ENCODE measurements at regions not wholly inside any gene's neighbourhood (a gene's known extent, or its start where the extent isn't known, plus 50 kb on each side); places are given as distances from the start of the nearest gene placed in this dataset.
"Not testable (repeated sequence)": the region's sequence is repeated elsewhere in the genome, so short reads cannot be mapped to it uniquely, and the experiment has no call there.

DNA sequence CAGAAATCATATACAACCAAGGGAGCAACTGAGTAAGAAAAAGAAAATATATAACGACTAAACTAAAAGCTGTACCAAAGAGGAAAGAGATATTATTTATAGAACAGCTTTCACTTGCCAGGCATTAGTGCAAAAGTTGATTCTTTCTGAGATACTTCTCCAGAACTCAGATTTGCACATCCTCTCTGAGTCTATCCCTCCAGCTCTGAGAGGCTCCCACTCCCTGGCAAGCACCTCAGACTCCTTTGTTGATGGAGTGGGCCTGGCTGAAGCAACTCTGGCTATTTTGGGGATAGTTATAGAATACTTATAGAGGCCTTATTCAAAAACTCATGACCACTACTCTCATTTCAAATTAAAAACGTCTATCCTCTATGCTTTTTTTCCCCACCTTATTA is 501.6 kb upstream of the TNP1 start:
- no peak for FAIRE-seq

DNA sequence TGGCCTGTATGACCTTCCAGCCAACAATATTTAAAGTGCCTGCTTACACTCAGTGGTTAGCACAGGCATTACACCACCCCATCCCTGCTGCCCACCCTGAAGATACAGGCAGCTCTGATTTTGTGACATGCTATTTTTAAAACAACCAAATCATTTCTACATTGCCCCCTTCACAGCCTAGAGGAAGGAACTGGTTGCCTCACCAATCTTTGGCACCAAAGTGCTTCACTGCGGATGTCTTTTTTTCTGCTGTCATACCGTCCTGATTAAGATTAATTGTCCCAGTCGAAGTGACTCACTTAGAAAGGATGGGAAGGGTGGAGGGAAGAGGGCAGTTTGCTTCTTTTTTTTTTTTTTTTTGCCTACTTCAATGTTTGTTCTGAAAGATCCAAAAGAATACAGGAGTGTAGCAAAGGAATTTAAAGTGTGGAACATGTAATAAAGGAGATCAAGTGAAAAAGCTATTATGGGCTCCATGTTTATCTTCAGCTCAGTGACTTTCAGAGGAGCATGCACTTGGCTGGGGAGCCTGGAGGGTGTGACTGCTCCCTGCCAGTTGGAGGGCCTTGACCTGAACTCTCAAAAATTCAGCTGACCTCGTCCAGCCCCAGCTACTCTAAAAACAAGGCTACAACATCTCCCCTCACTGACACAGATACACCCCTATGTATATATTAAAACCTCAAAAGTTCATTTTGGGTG is 501.1 kb upstream of the TNP1 start:
- no peak for FAIRE-seq

DNA sequence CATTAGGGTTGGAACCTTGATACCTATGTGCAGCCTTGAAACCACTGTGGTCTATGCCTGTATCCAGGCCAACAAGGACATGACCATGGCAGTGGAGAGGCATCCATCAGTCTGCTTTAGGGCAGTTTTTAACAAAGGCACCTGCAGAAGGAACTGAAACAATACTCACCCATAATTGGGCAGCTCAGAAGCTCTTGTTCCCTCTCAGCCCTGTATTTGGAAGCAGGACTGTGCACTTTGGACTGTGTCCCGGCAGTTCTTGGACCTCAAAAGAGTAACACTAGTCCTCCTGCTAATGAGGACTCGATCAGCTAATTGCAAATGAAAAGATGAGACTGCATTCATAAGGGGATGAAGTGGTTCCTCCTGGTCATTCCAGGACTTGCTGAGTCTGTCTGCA is 500.2 kb upstream of the TNP1 start:
- FAIRE-seq: no peak

DNA sequence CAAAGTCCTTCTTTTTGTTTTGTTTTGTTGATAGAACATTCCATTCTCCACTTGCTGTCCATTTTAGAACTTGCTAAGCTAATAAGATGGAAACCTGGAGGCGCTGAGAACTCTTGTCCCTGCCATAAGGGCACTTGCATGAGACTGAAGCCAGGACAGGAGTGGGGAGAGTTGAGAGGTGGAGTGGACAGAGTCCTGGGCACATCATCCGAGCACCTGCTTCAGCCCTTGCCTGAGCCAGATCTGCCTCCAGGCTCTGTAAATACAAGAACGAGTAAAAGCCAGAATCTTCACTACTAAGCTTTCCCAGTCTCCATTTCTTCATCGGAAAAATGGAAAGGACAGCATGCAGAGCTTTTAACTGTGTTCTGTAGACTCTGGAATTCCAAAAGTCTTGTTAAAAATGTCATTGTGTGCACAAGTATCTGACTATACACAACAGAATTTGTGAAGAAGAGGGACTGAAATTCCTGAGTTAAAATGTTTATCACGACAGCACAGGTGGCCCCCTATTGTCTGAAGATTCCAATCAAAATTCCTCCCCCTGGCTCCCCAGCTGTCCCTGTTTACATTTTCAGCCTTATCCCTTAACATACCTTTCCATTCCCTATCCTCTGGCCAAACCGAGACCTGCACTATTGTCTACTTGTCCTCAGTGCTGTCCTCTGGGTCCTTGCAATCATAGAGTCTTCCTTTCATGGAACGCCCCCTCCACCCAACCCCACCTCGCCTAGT is 498.2 kb upstream of the TNP1 start:
- FAIRE-seq: no peak

DNA sequence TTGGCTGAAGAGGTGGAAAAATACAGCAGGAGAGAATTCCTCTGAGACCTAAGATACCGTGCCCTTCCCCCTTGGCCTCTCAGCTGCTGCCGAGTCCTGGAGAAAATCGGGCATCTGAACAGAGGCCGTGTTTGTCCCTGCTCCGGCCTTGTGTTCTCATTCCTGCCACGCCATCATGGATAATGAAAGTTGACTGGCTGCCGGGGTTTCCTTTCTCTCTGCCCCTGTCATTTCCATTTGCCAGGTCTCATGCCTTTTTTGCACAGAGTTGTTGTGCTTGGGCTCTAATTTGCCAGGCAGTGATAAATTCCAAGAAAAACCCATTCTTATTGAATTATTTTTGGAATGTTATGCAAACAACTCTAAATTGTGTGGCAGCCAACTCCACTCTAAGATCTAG is 496.9 kb upstream of the TNP1 start:
- FAIRE-seq: no peak

DNA sequence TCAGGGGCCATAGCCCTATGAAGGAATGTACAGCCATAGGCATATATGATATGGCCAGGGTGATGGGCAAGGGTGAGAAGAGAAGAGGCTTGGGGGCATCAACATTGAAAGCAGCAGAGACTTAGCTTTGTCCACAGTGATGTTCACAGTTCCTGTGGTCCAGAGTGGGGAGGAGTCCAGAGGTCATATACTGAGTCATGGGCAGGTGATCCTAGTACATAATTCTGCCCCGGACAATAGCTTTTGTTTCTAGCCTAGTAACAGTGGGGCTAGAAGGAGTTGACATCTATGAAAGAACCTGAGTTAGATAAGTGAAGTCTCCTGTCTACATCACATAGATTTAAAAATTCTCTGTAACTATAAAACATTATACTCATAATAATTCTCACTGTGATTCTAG is 496.3 kb upstream of the TNP1 start:
- FAIRE-seq: no peak

DNA sequence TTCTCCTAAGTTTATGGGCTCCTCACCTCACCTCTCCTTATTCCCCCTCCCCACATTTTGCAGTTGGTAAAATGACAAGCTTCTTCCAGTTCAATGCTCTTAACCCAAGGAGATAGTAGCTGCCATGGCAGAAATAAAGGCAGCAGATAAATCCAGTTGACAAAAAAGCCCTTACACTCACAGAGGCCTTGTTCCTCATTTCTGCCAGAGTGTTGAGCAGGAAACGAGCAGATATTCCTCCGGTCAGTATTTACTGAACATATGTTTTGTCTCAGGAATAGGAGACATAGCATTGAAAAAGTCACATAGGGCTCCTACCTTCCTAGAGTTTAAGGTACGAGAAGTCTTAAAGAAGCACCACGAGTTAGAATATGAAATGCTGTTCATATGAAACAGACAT is 493.7 kb upstream of the TNP1 start:
- FAIRE-seq: no peak

DNA sequence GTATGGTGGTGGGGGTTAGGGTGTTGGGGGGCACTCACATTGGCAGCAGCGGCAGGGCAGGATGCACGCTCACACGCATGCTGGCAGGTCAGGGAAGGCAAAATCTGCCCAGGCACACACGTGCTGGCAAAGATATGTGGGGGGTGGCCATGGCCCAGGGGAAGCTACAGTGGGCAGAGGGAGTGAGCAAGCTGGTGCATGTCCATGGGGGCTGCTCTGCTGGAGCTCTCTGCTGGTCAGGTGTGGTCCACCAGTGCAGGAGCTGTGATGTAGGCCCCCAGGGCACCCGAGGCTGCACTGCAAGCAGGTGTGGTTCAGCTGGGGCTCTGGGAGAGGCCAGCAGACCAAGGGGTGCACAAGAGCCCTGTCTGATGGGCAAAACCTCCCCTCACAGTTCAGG is 491.5 kb upstream of the TNP1 start:
- no peak for FAIRE-seq

DNA sequence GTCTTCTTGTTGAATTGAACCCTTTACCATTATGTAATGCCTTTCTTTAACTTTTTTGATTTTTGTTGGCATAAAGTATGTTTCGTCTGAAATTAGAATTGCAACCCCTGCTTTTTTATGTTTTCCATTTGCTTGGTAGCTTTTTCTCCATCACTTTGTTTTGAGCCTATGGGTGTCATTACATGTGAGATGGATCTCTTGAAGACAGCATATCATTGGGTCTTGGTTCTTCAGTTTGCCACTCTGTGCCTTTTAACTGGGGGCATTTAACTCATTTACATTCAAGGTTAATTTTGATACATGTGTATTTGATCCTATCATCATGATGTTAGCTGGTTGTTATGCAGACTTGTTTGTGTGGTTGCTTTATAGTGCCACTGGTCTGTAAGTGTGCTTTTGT is 489.4 kb upstream of the TNP1 start:
- no peak for FAIRE-seq

DNA sequence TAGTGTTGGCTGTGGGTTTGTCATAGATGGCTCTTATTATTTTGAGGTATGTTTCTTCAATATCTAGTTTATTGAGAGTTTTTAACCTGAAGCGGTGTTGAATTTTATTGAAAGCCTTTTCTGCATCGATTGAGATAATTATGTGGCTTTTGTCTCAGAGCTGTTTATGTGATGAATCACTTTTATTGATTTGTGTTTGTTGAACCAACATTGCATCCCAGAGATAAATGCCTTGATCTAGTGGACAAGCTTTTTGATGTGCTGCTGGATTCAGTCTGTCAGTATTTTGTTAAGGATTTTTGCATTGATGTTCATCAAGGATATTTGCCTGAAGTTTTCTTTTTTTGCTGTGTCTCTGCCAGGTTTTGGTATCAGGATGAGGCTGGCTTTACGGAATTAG is 487.8 kb upstream of the TNP1 start:
- not testable (repeated sequence) for FAIRE-seq

DNA sequence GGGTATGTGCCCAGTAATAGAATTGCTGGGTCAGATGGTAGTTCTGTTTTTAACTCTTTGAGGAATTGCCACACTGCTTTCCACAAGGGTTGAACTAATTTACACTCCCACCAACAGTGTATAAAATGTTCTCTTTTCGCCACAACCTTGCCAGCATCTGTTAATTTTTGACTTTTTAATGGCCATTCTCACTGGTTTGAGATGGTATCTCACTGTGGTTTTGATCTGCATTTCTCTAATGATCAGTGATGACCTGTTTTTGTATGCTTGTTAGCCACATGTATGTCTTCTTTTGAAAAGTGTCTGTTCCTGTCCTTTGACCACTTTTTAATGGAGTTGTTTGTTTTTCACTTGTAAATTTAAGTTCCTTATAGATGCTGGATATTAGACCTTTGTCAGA is 486.2 kb upstream of the TNP1 start:
- FAIRE-seq: not testable (repeated sequence)

DNA sequence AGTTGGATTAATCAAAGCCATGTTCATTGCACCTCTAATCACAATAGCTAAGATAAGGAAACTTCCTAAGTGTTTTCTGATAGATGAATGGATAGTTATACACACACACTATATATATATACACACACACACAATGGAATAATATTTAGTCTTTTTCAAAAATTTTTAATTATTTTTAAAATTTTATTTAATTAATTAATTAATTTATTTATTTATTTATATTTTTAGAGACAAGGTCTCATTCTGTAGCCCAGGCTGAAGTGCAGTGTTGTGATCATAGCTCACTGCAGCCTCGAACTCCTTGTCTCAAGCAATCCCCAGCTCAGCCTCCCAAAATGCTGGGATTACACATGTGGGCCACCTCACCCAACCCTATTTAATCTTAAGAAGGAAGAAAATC is 481.0 kb upstream of the TNP1 start:
- FAIRE-seq: no peak

DNA sequence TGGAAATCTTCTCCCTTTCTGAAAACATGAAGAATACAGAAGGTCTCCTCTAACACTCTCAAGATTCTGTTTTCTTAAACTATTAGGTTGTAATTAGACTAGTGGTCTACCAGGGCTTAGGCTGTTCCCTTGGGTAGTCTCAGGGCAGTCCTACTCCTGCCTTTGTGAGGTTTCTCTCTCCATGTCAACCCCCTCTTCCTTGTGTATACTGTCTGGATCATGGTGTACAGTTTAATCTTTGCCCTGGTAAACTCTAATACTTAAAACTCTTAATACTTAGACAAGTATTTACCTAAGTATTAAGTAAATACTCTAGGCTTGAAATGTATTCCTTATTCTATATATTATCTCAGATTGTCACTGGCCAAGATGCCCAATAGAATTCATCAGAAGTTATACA is 480.3 kb upstream of the TNP1 start:
- FAIRE-seq: no peak

DNA sequence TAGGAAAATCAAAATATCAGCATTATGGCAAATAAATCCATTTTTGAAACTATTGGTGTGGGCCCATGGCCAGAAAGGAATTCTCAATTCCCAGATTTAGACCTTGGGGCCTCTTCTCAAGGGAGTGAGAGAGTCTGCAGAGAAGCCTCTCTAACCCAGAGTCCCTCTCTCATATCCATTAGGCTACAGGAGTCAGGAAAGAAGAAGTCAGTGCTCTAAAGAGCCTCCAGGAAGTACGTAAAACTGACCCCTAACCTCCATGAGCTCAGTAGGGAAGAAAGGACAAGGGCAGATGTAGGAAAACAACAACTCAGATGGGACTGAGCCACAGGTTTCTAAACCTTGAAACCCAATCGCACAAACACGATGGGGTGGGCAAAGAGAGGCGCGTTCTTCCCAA is 479.9 kb upstream of the TNP1 start:
- no peak for FAIRE-seq

DNA sequence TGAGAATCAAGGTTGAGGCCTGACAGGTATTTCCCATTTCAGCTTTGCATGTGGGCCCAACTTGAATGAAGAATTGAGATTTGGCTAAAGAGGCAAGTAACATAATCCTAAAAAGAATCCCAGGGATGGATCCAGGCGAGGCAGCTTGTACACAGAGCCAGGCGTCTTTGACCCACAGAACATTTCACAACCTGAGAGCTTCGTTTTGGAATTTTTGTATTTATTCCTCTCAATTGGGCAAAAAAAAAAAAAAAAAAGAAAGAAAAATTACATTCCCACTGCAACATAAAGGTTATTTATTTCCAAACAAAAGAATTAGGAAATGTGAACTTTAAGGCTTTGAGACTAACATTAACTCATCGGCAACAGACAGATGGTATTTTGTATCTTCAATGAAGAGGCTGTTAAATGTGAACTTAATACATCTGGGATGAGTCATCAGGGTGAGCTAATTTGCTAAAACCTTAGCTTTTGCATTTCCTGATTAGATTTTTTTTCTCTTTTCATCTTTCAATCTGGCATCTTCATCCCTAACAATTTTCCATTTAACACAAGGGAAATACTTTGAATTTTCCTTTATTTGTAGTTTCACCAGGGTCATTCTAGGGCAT is 478.5 kb upstream of the TNP1 start:
- FAIRE-seq: no peak

DNA sequence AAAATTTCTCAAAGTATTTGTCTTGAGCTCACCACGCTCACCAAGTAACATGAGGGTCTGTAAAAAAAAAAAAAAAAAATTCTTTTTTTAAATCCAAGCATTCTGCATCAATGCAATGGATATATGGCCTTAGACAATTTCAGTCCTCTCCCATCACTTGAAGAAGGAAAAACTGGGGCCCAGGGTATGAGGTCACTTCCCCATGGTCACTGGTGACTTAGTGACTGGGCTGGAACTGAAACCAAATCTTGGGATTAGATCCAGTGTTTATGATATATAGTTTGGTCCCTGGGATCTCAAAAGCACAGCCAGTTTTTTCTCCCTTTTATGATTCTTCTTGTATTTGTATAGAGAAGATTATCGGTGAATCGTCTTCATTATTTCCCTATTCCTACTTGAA is 477.9 kb upstream of the TNP1 start:
- no peak for FAIRE-seq

DNA sequence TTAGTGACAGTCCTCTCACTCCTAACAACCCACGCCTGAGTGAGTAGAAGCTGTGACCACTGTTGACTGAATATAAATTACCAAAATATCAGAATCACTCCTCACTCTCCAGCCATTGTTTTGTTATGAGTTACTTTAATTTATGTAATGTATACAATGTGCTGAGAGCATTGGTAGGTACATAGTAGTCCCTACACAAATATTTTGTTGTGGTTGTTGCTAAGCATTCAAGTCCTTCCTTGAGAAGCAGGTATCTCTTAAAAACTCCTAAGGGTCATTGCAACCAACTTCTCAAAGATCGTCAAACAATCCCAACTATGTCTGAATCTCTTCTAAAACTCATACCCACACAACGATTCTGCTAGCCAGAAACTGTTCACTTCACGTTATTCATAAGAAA is 476.8 kb upstream of the TNP1 start:
- no peak for FAIRE-seq

DNA sequence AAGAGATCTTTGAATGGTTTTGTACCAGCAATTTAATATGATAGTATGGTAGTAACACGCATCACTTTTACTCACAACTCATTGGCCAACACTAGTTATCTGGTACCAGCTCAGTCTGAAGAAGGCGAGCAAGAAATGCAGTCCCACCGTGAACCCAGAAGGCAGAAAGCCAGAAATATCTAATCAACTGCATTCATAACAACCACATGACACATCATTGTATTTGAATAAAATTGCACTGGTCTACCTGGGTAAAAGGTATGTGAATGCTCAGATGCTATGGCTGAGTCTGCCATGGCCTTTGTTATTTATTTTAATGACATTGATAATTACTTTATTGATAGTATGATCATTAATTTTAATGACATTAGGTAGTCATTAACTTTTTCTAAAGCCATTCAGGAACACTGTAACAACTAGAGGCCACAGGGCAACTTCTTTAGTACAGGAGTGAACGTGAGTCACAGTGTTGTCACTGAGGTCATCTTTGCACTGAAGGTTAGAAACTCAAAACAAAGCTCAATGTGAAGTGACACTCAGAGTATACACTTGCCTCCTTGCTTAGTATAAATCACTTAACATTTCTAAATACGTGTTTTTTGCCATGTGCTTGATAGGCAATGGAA is 475.6 kb upstream of the TNP1 start:
- no peak for FAIRE-seq

DNA sequence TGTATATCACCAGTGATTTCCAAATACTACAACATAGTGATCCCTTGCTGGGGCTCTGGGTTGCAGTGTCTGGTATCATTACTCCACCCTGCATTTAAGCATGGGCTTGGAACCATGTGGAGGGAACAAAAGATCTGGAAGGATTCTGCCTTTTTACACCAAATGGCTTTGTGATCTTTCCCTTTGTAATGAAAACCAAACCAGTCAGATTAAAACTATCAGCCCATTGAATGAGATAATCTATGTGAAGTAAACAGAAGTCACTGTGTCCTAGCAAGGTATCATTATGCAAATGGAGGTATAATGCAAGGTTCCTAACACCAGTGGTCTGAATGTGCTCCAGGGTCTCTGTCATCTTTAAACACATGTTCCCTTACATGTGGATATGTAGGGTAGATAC is 474.7 kb upstream of the TNP1 start:
- FAIRE-seq: no peak

DNA sequence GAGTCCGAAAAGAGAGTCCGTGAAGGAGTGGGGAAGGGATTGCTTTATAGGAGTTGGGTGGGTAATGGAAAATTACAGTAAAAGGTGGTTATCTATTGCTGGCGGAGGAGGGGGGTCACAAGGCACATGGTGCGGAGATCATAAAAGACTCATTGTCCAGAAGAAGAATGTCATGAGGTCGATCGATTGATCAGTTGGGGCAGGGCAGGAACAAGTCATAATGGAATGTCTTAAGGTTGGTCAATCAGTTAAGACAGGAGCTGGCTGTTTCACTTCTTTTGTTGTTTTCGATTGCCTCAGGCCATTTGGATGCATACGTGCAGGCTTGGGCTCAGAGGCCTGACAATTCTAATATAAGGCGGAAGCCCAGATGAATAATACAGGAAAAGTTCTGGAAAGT is 473.0 kb upstream of the TNP1 start:
- no peak for FAIRE-seq

DNA sequence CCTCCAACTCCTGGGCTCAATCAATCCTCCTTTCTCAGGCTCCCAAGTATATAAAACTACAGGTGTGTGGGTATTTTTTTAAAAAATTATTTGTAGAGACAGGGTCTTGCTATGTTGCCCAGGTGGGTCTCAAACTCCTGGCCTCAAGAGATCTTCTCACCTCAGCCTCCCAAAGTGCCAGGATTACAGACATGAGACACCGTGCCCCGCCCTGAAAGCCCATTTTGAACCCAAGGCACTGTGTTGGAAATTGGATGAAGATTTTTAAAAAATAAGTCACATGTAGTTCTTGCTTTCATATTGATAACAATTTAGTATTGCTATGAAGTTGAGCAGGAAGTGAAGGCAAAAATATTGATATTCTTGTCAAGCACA is 472.5 kb upstream of the TNP1 start:
- no peak for FAIRE-seq

DNA sequence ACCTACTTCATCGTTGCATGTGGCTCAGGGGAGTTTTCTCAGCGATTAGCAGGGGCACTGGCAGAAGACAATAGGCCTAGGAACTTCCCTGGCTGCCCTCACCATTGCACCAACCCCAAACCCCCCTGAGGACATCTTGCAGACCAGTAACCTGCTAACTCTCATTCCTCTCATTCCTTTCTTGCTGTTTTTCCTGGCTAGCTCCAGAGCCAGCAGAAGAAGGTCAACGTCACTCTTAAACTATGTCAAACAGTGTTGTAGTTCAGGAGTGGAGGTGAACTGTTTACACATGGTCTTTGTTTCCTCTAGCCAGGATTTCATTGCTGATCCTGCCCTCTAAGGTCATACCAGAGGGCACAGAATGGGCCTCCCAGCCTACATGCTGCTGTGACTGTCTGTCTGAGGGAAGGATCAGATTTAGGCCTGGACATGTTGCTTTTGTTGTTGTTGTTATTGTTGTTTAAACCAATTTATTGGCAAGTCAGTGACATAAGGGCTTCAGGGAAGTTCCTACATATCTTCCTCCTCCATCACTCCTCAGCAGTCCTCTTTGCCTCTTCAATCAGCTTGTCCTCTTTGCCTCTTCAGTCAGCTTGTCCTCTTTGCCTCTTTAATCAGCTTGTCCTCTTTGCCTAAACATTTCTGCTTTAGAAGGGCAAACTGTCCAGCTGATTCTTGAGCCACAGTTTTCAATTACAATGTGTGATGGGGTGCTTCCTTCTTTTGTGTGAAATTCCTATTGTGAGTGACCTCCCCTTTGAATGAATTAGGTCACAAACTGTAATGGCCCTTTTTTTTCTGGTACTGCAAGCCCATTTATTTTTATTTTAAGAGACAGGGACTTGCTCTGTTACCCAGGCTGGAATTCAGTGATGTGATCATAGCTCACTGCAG is 471.9 kb upstream of the TNP1 start:
- no peak for FAIRE-seq

DNA sequence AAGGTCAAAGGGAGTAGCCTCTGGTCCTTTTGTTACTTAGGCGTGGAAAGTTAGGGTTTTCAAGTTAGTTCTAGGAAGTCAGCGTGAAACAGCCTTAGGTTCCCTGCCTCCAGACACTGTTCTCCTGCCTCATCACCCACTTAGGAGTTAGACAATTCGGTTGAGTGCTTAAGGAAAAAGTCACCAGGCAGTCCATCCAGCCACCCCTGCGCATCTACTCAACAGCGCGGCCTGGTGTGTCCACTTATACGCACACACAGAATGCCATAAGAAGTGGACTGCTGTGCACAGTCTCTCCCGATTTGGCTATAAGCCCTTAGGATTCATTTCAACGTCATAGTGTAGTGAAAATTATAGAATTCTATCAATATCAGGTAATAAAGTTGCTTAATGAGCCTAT is 470.8 kb upstream of the TNP1 start:
- no peak for FAIRE-seq

All from TTC549 (cell line).